GM23248 (cell line): ENCODE measurements at regions not wholly inside any gene's neighbourhood (a gene's known extent, or its start where the extent isn't known, plus 50 kb on each side); places are given as distances from the start of the nearest gene placed in this dataset.

Experiments
- DNase-seq: peaks from one replicate; pipeline ENCODE4 v3.0.0-alpha.2; 2015
- H2AFZ ChIP-seq: fragments of 200-600 bp; sonication (generic); 2 replicates; pipeline ENCODE4 v1.6.1; 2016; ENCODE audit warnings: antibody characterized with exemption
- H3F3A ChIP-seq: fragments of 200-600 bp; sonication (generic); 2 replicates; pipeline ENCODE4 v1.6.1; 2016; ENCODE audit warnings: mild to moderate bottlenecking, antibody characterized with exemption, mixed run types; ENCODE audit not compliant: insufficient read depth
- H3K27ac ChIP-seq: fragments of 200-600 bp; sonication (generic); 2 replicates; pipeline ENCODE4 v1.5.1; 2016; ENCODE audit warnings: mild to moderate bottlenecking
- H3K27me3 ChIP-seq: fragments of 200-600 bp; sonication (generic); replicated peaks from 2 replicates; pipeline ENCODE4 v1.6.1; 2016; ENCODE audit warnings: mild to moderate bottlenecking; ENCODE audit not compliant: insufficient read depth
- H3K36me3 ChIP-seq: fragments of 200-600 bp; sonication (generic); 2 replicates; pipeline ENCODE4 v1.6.1; 2016; ENCODE audit warnings: low read depth, mild to moderate bottlenecking
- H3K4me1 ChIP-seq: fragments of 200-600 bp; sonication (generic); 2 replicates; pipeline ENCODE4 v1.6.1; 2016; ENCODE audit warnings: mild to moderate bottlenecking; ENCODE audit not compliant: insufficient read depth
- H3K4me2 ChIP-seq: fragments of 200-600 bp; sonication (generic); one replicate; pipeline ENCODE4 v1.6.1; 2016; ENCODE audit warnings: mild to moderate bottlenecking; ENCODE audit not compliant: unreplicated experiment
- H3K4me3 ChIP-seq: fragments of 200-600 bp; sonication (generic); 2 replicates; pipeline ENCODE4 v1.5.1; 2016; ENCODE audit warnings: mild to moderate bottlenecking
- H3K79me2 ChIP-seq: fragments of 200-600 bp; sonication (generic); 2 replicates; pipeline ENCODE4 v1.6.1; 2016; ENCODE audit warnings: mild to moderate bottlenecking; ENCODE audit not compliant: insufficient read depth
- H3K9ac ChIP-seq: fragments of 200-600 bp; sonication (generic); 2 replicates; pipeline ENCODE4 v1.6.1; 2016; ENCODE audit warnings: mild to moderate bottlenecking
- H3K9me2 ChIP-seq: fragments of 200-600 bp; sonication (generic); 2 replicates; pipeline ENCODE4 v1.6.1; 2016; ENCODE audit warnings: mixed run types, mild to moderate bottlenecking, moderate library complexity; ENCODE audit not compliant: insufficient read depth
- H3K9me3 ChIP-seq: fragments of 200-600 bp; sonication (generic); one replicate; pipeline ENCODE4 v1.6.1; 2017; ENCODE audit warnings: low read depth
- H4K20me1 ChIP-seq: fragments of 200-600 bp; sonication (generic); 2 replicates; pipeline ENCODE4 v1.6.0; 2016; ENCODE audit not compliant: insufficient read depth
- EZH2 ChIP-seq: fragments of 200-600 bp; sonication (generic); IDR thresholded peaks from 2 replicates; pipeline ENCODE4 v1.6.1; 2018; ENCODE audit warnings: antibody characterized with exemption, mild to moderate bottlenecking; ENCODE audit not compliant: insufficient read depth, poor library complexity, severe bottlenecking
- EZH2phosphoT487 ChIP-seq: fragments of 200-600 bp; sonication (generic); IDR thresholded peaks from 2 replicates; pipeline ENCODE4 v1.6.1; 2018; ENCODE audit warnings: antibody characterized with exemption, moderate library complexity, mild to moderate bottlenecking, low read depth; ENCODE audit not compliant: insufficient read depth
- WGBS, 2 experiments: methylation state at CpG; one replicate each; pipeline ENCODE4 v1.1.6; 2015 to 2017; ENCODE audit warnings: low lambda C conversion rate in 2 of 2, low coverage in 1 of 2; ENCODE audit errors: missing lambda C conversion rate in 2 of 2; 5-methylcytosine and 5-hydroxymethylcytosine counted together
- in situ Hi-C: fragments of 300-500 bp; cut with MboI; formaldehyde crosslinking; loops from 2 replicates; pipeline ENCODE4 v1.15.0; 2020

DNA sequence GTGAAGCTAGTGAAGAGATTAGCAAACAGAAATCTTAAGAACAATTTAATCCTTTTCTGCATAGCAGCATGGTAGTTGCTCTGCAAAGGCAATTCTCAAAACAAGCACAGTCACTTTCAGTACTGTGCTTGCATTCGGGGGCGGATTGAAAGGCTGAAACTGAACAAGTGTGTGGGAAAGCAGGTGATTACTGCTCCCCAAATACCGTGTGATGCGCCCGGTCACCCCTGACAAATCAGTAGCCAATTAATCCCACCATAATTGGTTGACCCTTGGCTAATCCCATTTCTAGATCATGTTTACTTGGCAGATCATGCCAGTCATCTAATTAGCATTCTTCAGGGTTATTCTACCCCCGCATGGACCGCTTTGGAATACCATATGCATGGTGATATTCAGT is 76.5 kb upstream of the ADRB1 start:
- Histone ChIP-seq H2AFZ (no peak overlapping the region), H3F3A (no peaks in the 10 kb centered on the region), H3K79me2 (no peaks in the 10 kb centered on the region), H4K20me1 (no peaks in the 10 kb centered on the region), H3K4me3 (no peak overlapping the region), H3K9ac (no peak overlapping the region), H3K4me2 (no peak overlapping the region), H3K27me3 (peaks cover 12% of the 10 kb centered on the region), H3K36me3 (no peaks in the 10 kb centered on the region), H3K27ac (no peak overlapping the region), H3K4me1 (no peaks in the 10 kb centered on the region), H3K9me2 (no peaks in the 10 kb centered on the region), H3K9me3 (no peaks in the 10 kb centered on the region)
- in situ Hi-C loops, result no loop called here
- TF ChIP-seq EZH2 (no peak), EZH2phosphoT487 (no peak)
- WGBS, 2 experiments, result 59 to 74% methylated on average over 7 of the region's 7 CpGs
- DNase-seq, result no peak

DNA sequence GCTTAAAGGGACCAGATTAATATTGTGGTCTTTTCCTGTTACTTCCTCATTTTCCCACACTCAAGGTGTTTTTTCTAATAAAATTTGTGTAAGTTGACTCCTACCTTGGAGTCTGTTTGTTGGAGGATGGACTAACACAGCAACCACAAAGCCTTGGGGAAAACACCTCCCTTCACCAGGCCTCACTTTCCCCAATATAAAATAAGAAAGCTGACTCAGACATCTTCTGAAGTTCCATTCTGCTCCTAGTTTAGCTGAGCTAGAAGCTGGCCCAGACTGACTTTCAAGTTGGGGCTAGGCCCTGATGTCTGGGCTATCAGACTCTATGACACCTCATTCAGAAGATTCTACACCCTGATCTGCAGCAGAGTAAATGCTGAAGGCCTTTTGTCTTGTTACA is 73.0 kb upstream of the ADRB1 start:
- Histone ChIP-seq H3K27me3 (peaks cover 12% of the 10 kb centered on the region), H3K27ac (no peak overlapping the region), H3K4me2 (no peak overlapping the region), H2AFZ (no peak overlapping the region), H3K9ac (no peak overlapping the region), H3K9me2 (no peaks in the 10 kb centered on the region), H4K20me1 (no peaks in the 10 kb centered on the region), H3K4me1 (no peaks in the 10 kb centered on the region), H3K4me3 (no peak overlapping the region), H3F3A (no peaks in the 10 kb centered on the region), H3K36me3 (no peaks in the 10 kb centered on the region), H3K9me3 (no peaks in the 10 kb centered on the region), H3K79me2 (no peaks in the 10 kb centered on the region)
- no peak for DNase-seq
- in situ Hi-C loops, result no loop called here
- TF ChIP-seq EZH2 (no peak), EZH2phosphoT487 (no peak)

DNA sequence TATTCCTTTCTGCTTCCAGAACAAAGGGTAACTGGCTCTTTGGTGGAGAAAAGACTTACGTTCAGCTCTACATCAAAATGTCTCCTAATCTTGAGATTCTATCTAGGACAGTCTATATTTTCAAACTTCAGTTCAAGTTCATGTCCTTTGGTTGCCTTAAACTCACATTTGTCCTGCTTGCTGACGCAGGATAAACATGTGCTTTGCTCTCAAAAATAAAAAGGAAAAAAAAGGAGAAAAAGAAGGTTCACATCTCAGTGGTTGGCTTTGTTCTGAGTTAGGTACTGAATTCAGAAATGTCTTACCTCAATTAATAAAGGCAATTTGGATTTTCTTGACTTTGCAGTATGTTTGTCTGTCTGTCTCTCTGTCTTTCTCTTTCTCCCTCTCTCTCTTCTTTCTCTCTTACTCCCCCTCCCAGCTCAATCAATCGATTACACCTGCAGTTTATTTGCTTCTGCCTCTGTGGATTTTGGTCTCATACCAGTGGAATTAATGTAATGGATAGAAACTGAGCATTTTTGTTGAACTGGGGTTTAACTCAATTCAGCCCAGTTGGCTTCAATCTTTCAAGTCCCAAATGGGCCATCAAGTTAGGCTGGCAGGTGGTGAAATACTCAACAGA is 72.2 kb upstream of the ADRB1 start:
- Histone ChIP-seq H3K36me3 (no peaks in the 10 kb centered on the region), H3K4me1 (no peaks in the 10 kb centered on the region), H3K9me3 (no peaks in the 10 kb centered on the region), H3F3A (no peaks in the 10 kb centered on the region), H4K20me1 (no peaks in the 10 kb centered on the region), H3K4me3 (no peak overlapping the region), H3K9ac (no peak overlapping the region), H3K27ac (no peak overlapping the region), H3K9me2 (no peaks in the 10 kb centered on the region), H3K79me2 (no peaks in the 10 kb centered on the region), H3K4me2 (no peak overlapping the region), H2AFZ (no peak overlapping the region), H3K27me3 (peaks cover 8% of the 10 kb centered on the region)
- in situ Hi-C loops, result no loop called here
- WGBS, 2 experiments, result 43 to 55% methylated on average over 3 of the region's 3 CpGs
- TF ChIP-seq EZH2phosphoT487 (no peak), EZH2 (no peak)
- no peak for DNase-seq

DNA sequence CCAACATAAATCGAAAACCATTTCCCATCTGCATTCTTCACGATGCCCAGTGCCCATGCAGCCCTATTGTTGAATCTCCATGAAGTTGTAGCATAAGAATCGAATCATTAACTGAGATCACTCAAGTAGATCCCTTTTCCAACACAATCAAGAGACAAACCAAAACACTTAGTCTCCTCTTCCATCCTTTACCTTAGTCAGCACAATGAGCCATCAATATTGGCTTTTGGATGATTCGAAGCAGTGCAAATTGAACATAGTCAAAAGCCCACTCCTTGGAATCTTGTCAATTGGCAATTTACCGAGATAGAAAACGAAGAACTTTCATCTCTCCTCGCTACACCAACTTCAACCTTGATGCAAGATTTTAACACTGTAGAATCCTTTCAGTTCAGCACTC is 66.5 kb upstream of the ADRB1 start:
- no peak overlapping the region for H3K9ac ChIP-seq
- no peak overlapping the region for H2AFZ ChIP-seq
- no peak overlapping the region for H3K4me3 ChIP-seq
- no peaks in the 10 kb centered on the region for H3K9me2 ChIP-seq
- WGBS, 2 experiments, result 57 to 62% methylated on average over 7 of the region's 7 CpGs
- H3K4me1 ChIP-seq, result no peaks in the 10 kb centered on the region
- H3K4me2 ChIP-seq, result no peak overlapping the region
- no peak overlapping the region for H3K27ac ChIP-seq
- H3F3A ChIP-seq, result no peaks in the 10 kb centered on the region
- no peaks in the 10 kb centered on the region for H3K79me2 ChIP-seq
- no peaks in the 10 kb centered on the region for H3K36me3 ChIP-seq
- TF ChIP-seq EZH2, result no peak
- no peaks in the 10 kb centered on the region for H3K9me3 ChIP-seq
- no peaks in the 10 kb centered on the region for H3K27me3 ChIP-seq
- no peaks in the 10 kb centered on the region for H4K20me1 ChIP-seq
- DNase-seq, result no peak
- in situ Hi-C loops, result no loop called here

DNA sequence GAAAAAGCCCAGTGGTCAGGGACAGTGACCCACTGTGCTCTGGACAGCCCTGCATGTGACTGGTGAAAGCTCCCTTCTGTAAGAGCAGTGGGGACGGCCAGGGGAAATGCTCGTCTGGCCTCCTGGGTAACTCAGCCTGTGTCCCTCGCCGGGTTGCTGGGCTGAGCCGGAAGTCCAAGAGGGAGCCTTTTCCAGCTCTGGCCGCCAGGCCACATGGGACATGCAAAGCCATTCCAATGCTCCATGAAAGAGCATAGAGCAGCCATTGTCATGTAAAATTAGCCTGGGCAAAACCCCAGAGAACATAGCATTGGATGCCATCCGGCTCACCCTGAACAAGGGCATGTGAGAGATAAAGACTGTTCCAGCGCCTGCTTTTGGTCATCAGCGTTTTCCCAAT is 64.9 kb upstream of the ADRB1 start:
- DNase-seq, result no peak
- no peak for TF ChIP-seq EZH2phosphoT487
- TF ChIP-seq EZH2, result no peak

More for the DNA sequence above, 64.9 kb upstream of the ADRB1 start:
- Histone ChIP-seq H3K27me3 (no peaks in the 10 kb centered on the region), H3K4me1 (no peaks in the 10 kb centered on the region), H3K36me3 (no peaks in the 10 kb centered on the region), H3K9me3 (no peaks in the 10 kb centered on the region), H4K20me1 (no peaks in the 10 kb centered on the region), H3K4me3 (no peak overlapping the region), H3K9me2 (no peaks in the 10 kb centered on the region), H3K79me2 (no peaks in the 10 kb centered on the region), H2AFZ (no peak overlapping the region), H3K4me2 (no peak overlapping the region), H3K9ac (no peak overlapping the region), H3F3A (no peaks in the 10 kb centered on the region), H3K27ac (no peak overlapping the region)
- in situ Hi-C loops, result no loop called here
- 73 to 78% methylated on average over 9 of the region's 9 CpGs for WGBS, 2 experiments
